Stomach (tissue), 8 donors: ENCODE measurements at regions not wholly inside any gene's neighbourhood (a gene's known extent, or its start where the extent isn't known, plus 50 kb on each side); places are given as distances from the start of the nearest gene placed in this dataset.

Source experiments
- DNase-seq, 2 donors: peaks; one replicate each; pipeline versions ENCODE4 v3.0.0 to v3.0.0-alpha.2; 2013 to 2019
- H3K27ac ChIP-seq, 5 donors: fragments of 200-600 bp in 4 of 5; sonication (generic) in 4 of 5; one replicate each; pipeline ENCODE4 v1.5.1; 2013 to 2019; ENCODE audit warnings: mild to moderate bottlenecking in 1 of 5, moderate library complexity in 1 of 5
- H3K27me3 ChIP-seq, 3 donors: fragments of 200-600 bp; sonication (generic); one replicate each; pipeline ENCODE4 v1.5.1; 2017 to 2019; ENCODE audit warnings: mixed run types in 1 of 3
- H3K36me3 ChIP-seq, 4 donors: fragments of 200-600 bp; sonication (generic); 1 replicate in 3 of 4; 2 replicates in 1 of 4; pipeline ENCODE4 v1.5.1; 2016 to 2019
- H3K4me1 ChIP-seq, 4 donors: fragments of 200-600 bp; sonication (generic); one replicate each; pipeline ENCODE4 v1.5.1; 2016 to 2019
- H3K4me3 ChIP-seq, 4 donors: fragments of 200-600 bp; sonication (generic) in 3 of 4; one replicate each; pipeline ENCODE4 v1.5.1; 2016 to 2019; ENCODE audit warnings: mild to moderate bottlenecking in 1 of 4
- H3K9me3 ChIP-seq, 4 donors: fragments of 200-600 bp; sonication (generic); one replicate each; pipeline ENCODE4 v1.5.1; 2016 to 2019
- EP300 ChIP-seq: sonication (generic); formaldehyde crosslinking; IDR thresholded peaks from one replicate; pipeline ENCODE4 v1.6.1; 2017; ENCODE audit warnings: antibody characterized with exemption
- POLR2A ChIP-seq, 4 donors: fragments of 450-650 bp; IDR thresholded peaks; one replicate each; pipeline ENCODE4 v1.6.1; 2016; ENCODE audit warnings: antibody characterized with exemption in 4 of 4, control low read depth in 2 of 4, mild to moderate bottlenecking in 1 of 4, moderate library complexity in 1 of 4
- POLR2AphosphoS5 ChIP-seq, 3 donors: sonication (generic); formaldehyde crosslinking; IDR thresholded peaks; one replicate each; pipeline ENCODE4 v1.6.1; 2016; ENCODE audit warnings: antibody characterized with exemption in 3 of 3
- WGBS, 5 donors: extraction: QIAGEN DNeasy Blood & Tissue Kit in 3 of 5; methylation state at CpG; one replicate each; pipeline versions ENCODE4 v1.1.5 to v1.1.7; 2013 to 2018; 5-methylcytosine and 5-hydroxymethylcytosine counted together
- intact Hi-C: fragments of 100-400 bp; cut with DNase I; formaldehyde crosslinking; loops from one replicate; pipeline ENCODE4 v1.15.1; 2023; ENCODE audit warnings: low total_unique reads
- TF ChIP-seq, protein P1 (sequence below), 7 experiments: fragments of 450-650 bp in 4 of 7; fragments of 200-600 bp in 3 of 7; sonication (generic) in 3 of 7; IDR thresholded peaks; one replicate each; pipeline ENCODE4 v1.5.1; 2016 to 2019; ENCODE audit warnings: antibody characterized with exemption in 7 of 7, control low read depth in 2 of 7, mild to moderate bottlenecking in 1 of 7
- donor health status: healthy with polysubstance abuse.
- donor health status: Bipolar disorder and iron deficiency.
- donor health status: healthy.

DNA sequence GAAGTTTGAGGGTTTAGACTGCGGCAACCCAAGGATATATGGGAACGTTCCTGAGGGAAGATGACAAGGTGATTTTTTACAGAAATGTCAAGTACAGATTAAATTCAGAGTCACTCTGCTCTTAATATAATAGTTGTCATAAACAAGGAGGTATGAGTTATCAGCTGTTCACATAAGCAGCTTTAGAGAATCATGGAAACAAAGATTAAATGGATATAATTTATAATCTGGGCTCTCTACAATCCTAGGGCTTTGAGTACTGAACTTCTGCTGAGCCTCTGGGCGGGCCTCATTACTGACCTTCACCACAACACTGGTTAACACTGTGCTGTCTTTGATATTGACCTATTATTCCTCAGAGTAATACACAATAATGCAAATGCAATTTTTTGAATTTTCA, 577.8 kb downstream of the RPS29 start:
- H3K4me1 ChIP-seq: no peaks in the 10 kb centered on the region
- no peaks in the 10 kb centered on the region for H3K36me3 ChIP-seq
- H3K4me3 ChIP-seq: no peak overlapping the region
- H3K27me3 ChIP-seq: no peaks in the 10 kb centered on the region
- 62 to 76% (median 68%) methylated on average over 3 of the region's 3 CpGs for WGBS, 5 donors
- H3K9me3 ChIP-seq: no peaks in the 10 kb centered on the region
- DNase-seq: no peak
- TF ChIP-seq POLR2A (IDR thresholded peaks at IDR 0.05) (no peak), EP300 (no peak), POLR2AphosphoS5 (IDR thresholded peaks at IDR 0.05) (no peak)
- TF ChIP-seq, protein P1, sequence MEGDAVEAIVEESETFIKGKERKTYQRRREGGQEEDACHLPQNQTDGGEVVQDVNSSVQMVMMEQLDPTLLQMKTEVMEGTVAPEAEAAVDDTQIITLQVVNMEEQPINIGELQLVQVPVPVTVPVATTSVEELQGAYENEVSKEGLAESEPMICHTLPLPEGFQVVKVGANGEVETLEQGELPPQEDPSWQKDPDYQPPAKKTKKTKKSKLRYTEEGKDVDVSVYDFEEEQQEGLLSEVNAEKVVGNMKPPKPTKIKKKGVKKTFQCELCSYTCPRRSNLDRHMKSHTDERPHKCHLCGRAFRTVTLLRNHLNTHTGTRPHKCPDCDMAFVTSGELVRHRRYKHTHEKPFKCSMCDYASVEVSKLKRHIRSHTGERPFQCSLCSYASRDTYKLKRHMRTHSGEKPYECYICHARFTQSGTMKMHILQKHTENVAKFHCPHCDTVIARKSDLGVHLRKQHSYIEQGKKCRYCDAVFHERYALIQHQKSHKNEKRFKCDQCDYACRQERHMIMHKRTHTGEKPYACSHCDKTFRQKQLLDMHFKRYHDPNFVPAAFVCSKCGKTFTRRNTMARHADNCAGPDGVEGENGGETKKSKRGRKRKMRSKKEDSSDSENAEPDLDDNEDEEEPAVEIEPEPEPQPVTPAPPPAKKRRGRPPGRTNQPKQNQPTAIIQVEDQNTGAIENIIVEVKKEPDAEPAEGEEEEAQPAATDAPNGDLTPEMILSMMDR (IDR thresholded peaks at IDR 0.05): no peak
- intact Hi-C loops: no loop called here
- H3K27ac ChIP-seq: no peak overlapping the region

DNA sequence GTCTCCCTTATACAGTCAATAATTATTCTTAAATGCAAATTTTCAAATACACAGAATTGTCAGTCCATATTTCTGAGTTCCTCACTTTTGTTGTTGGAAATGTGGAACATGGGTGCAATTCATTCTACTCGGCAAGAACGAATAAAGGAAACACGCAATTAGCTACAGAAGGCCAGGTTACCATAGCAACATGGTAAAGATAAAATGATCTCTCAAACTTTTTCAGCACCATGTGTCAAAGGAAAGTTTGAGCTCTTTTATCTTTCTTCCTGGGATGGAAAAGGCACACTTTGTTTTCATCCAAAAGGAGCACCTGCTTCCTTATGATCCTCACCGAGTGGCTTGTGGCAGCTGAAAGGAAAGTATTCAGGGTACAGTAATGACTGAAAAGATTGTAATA, 595.0 kb downstream of the RPS29 start:
- DNase-seq: no peak
- Histone ChIP-seq H3K27me3 (no peaks in the 10 kb centered on the region), H3K36me3 (no peaks in the 10 kb centered on the region), H3K27ac (no peak overlapping the region), H3K4me3 (no peak overlapping the region), H3K4me1 (no peaks in the 10 kb centered on the region), H3K9me3 (no peaks in the 10 kb centered on the region)
- TF ChIP-seq, protein P1 (IDR thresholded peaks at IDR 0.05): no peak
- TF ChIP-seq EP300: no peak
- TF ChIP-seq POLR2A (IDR thresholded peaks at IDR 0.05): no peak
- TF ChIP-seq POLR2AphosphoS5 (IDR thresholded peaks at IDR 0.05): no peak
- intact Hi-C loops: no loop called here
- WGBS, 5 donors: 43 to 70% (median 62%) methylated on average over 4 of the region's 4 CpGs

GRCh38 chr14:48983351-48983888, 602.8 kb downstream of the RPS29 start:
- peak in 1 of 2 donors; percentile 36 for DNase-seq
- no peak overlapping the region for H3K27ac ChIP-seq
- 23 to 32% (median 27%) methylated on average over 6 of the region's 6 CpGs for WGBS, 5 donors
- no peaks in the 10 kb centered on the region for H3K27me3 ChIP-seq
- H3K9me3 ChIP-seq: no peaks in the 10 kb centered on the region
- TF ChIP-seq EP300: no peak
- no peak for TF ChIP-seq POLR2A (IDR thresholded peaks at IDR 0.05)
- TF ChIP-seq POLR2AphosphoS5 (IDR thresholded peaks at IDR 0.05): no peak
- TF ChIP-seq, protein P1 (IDR thresholded peaks at IDR 0.05): no peak
- intact Hi-C loops: no loop called here
- H3K4me3 ChIP-seq: no peak overlapping the region
- H3K36me3 ChIP-seq: no peaks in the 10 kb centered on the region
- no peaks in the 10 kb centered on the region for H3K4me1 ChIP-seq

DNA sequence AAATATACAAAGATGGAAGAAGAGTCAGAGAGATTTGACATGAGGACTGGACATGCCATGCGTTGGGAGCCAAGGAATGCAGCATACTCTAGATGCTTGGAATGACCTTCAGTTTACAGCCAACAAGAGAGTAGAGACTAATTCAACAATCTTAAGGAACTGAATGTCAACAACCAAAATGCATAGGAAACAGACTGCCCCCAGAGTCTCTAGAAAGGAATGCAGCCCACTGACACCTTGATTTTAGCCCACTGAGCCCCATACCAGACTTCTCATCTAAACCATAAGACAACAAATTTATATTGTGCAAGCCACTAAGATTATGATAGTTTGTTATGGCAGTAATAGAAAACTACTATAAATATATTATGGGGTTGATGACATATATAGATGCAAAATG, 611.2 kb downstream of the RPS29 start:
- H3K27ac ChIP-seq: no peak overlapping the region
- H3K27me3 ChIP-seq: no peaks in the 10 kb centered on the region
- H3K36me3 ChIP-seq: no peaks in the 10 kb centered on the region
- no peak for DNase-seq
- intact Hi-C loops: no loop called here
- WGBS, 5 donors: 50 to 64% (median 58%) methylated on average over 1 of the region's 1 CpG
- no peak overlapping the region for H3K4me3 ChIP-seq
- no peak for TF ChIP-seq POLR2AphosphoS5 (IDR thresholded peaks at IDR 0.05)
- TF ChIP-seq, protein P1 (IDR thresholded peaks at IDR 0.05): no peak
- no peak for TF ChIP-seq EP300
- TF ChIP-seq POLR2A (IDR thresholded peaks at IDR 0.05): no peak
- no peaks in the 10 kb centered on the region for H3K9me3 ChIP-seq
- H3K4me1 ChIP-seq: no peaks in the 10 kb centered on the region
